Spleen (tissue), 11 donors: ENCODE measurements at regions not wholly inside any gene's neighbourhood (a gene's known extent, or its start where the extent isn't known, plus 50 kb on each side); places are given as distances from the start of the nearest gene placed in this dataset.

Experiments
- DNase-seq: peaks from one replicate; pipeline ENCODE4 v3.0.0-alpha.2; 2020
- H3K27ac ChIP-seq, 8 donors: fragments of 200-600 bp; sonication (generic) in 7 of 8; 1 replicate in 4 of 8; 2 replicates in 4 of 8; pipeline versions ENCODE4 v1.5.0 to v1.8.0; 2016 to 2021; ENCODE audit warnings: inconsistent platforms in 4 of 8, mild to moderate bottlenecking in 4 of 8, moderate library complexity in 1 of 8
- H3K27me3 ChIP-seq, 7 donors: fragments of 200-600 bp; sonication (generic) in 6 of 7; replicated peaks in 1 of 7; 1 replicate in 4 of 7; 2 replicates in 3 of 7; pipeline versions ENCODE4 v1.5.0 to v1.8.0; 2016 to 2021; ENCODE audit warnings: inconsistent platforms in 3 of 7, mild to moderate bottlenecking in 1 of 7
- H3K36me3 ChIP-seq, 6 donors: fragments of 200-600 bp; sonication (generic) in 5 of 6; 1 replicate in 4 of 6; 2 replicates in 2 of 6; pipeline versions ENCODE4 v1.5.0 to v1.8.0; 2016 to 2021; ENCODE audit warnings: inconsistent platforms in 2 of 6
- H3K4me1 ChIP-seq, 6 donors: fragments of 200-600 bp; sonication (generic) in 5 of 6; 1 replicate in 3 of 6; 2 replicates in 3 of 6; pipeline versions ENCODE4 v1.5.0 to v1.8.0; 2016 to 2021; ENCODE audit warnings: inconsistent platforms in 3 of 6
- H3K4me3 ChIP-seq, 8 donors: fragments of 200-600 bp; sonication (generic) in 7 of 8; 1 replicate in 4 of 8; 2 replicates in 4 of 8; pipeline versions ENCODE4 v1.5.0 to v1.8.0; 2016 to 2021; ENCODE audit warnings: inconsistent platforms in 4 of 8, mild to moderate bottlenecking in 4 of 8, moderate library complexity in 2 of 8
- H3K9me3 ChIP-seq, 8 donors: fragments of 200-600 bp; sonication (generic) in 7 of 8; 1 replicate in 4 of 8; 2 replicates in 4 of 8; pipeline versions ENCODE4 v1.5.0 to v1.8.0; 2016 to 2021; ENCODE audit warnings: inconsistent platforms in 4 of 8
- POLR2A ChIP-seq, 3 donors: fragments of 450-650 bp; IDR thresholded peaks; one replicate each; pipeline ENCODE4 v1.5.1; 2017; ENCODE audit warnings: antibody characterized with exemption in 3 of 3, mild to moderate bottlenecking in 1 of 3
- POLR2AphosphoS5 ChIP-seq, 3 donors: sonication (generic); formaldehyde crosslinking; IDR thresholded peaks; one replicate each; pipeline ENCODE4 v1.5.1; 2017; ENCODE audit warnings: antibody characterized with exemption in 3 of 3
- WGBS, 5 donors: extraction: QIAGEN DNeasy Blood & Tissue Kit in 3 of 5; methylation state at CpG; one replicate each; pipeline versions ENCODE4 v1.1.5 to v1.1.7; 2013 to 2018; 5-methylcytosine and 5-hydroxymethylcytosine counted together
- intact Hi-C: fragments of 100-400 bp; cut with DNase I; formaldehyde crosslinking; loops from one replicate; pipeline ENCODE4 v1.15.0; 2023; ENCODE audit warnings: low total_unique reads
- TF ChIP-seq, protein P1 (sequence below), 11 experiments: fragments of 200-600 bp in 7 of 11; fragments of 450-650 bp in 4 of 11; sonication (generic) in 4 of 11; IDR thresholded peaks in 8 of 11; conservative IDR thresholded peaks in 3 of 11; 1 replicate in 7 of 11; 2 replicates in 4 of 11; pipeline versions ENCODE4 v1.4.0 to v1.8.0; 2016 to 2021; ENCODE audit warnings: antibody characterized with exemption in 11 of 11, inconsistent platforms in 4 of 11, mild to moderate bottlenecking in 1 of 11
- donor health status: healthy with polysubstance abuse.
- donor health status: DM: no; HTN: no; CAD: no; lungs with moderate emphysema.
- donor health status: DM: no; HTN: no; CAD: no.
- donor health status: Bipolar disorder and iron deficiency.
- donor health status: healthy.
- donor health status: DM: no; HTN: no; CAD: no.
- donor health status: DM: yes; HTN: yes; CAD: no.

DNA sequence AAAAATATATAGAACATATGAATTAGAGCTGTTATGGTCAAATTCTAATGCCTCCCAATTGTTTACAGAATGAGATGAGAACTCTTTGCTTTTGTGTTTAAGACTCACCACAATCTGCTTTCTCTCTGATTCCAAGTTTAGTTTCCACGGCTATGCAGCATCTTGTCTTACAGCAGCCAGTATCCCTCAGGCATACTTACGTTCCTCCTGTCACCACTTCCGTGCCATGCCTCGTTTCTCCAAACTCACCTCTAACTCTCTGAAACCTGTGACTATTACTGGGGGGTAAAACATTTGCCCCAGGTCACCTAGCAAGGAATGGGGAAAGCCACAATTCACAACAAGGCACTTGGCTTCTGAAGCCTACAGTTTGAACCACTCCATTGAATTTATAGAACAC, 192.8 kb upstream of the NRIP1 start:
- 83 to 98% (median 95%) methylated on average over 4 of the region's 4 CpGs for WGBS, 5 donors
- TF ChIP-seq POLR2A (IDR thresholded peaks at IDR 0.05) (no peak), POLR2AphosphoS5 (IDR thresholded peaks at IDR 0.05) (no peak)
- TF ChIP-seq, protein P1, sequence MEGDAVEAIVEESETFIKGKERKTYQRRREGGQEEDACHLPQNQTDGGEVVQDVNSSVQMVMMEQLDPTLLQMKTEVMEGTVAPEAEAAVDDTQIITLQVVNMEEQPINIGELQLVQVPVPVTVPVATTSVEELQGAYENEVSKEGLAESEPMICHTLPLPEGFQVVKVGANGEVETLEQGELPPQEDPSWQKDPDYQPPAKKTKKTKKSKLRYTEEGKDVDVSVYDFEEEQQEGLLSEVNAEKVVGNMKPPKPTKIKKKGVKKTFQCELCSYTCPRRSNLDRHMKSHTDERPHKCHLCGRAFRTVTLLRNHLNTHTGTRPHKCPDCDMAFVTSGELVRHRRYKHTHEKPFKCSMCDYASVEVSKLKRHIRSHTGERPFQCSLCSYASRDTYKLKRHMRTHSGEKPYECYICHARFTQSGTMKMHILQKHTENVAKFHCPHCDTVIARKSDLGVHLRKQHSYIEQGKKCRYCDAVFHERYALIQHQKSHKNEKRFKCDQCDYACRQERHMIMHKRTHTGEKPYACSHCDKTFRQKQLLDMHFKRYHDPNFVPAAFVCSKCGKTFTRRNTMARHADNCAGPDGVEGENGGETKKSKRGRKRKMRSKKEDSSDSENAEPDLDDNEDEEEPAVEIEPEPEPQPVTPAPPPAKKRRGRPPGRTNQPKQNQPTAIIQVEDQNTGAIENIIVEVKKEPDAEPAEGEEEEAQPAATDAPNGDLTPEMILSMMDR (IDR thresholded peaks at IDR 0.05 in 8 of 11, conservative IDR thresholded peaks at IDR 0.05 in 3 of 11) = no peak
- Histone ChIP-seq H3K36me3 (no peaks in the 10 kb centered on the region), H3K4me3 (no peak overlapping the region), H3K9me3 (no peaks in the 10 kb centered on the region), H3K27me3 (no peaks in the 10 kb centered on the region), H3K27ac (no peak overlapping the region), H3K4me1 (no peaks in the 10 kb centered on the region)
- intact Hi-C loops = no loop called here
- no peak for DNase-seq

DNA sequence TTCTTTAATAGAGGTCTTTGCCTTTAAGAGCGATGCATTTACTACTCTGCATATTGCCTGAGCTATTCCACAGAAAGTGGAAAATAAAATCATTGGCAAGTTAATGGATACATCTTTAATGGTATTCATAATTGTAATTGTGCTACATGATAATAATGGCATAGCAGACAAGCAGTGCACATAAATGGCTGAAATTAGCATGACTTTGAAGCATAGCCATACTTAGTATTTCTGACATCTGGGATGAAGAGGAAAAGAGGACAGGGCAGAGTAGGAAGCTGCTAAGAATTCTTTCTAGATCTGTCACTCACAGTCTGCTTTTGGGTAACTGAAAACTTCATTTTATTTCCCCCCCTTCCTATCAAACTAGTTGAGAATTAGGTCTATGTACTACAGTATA, 195.0 kb upstream of the NRIP1 start:
- WGBS, 5 donors = 96 to 100% (median 98%) methylated on average over 1 of the region's 1 CpG

DNA sequence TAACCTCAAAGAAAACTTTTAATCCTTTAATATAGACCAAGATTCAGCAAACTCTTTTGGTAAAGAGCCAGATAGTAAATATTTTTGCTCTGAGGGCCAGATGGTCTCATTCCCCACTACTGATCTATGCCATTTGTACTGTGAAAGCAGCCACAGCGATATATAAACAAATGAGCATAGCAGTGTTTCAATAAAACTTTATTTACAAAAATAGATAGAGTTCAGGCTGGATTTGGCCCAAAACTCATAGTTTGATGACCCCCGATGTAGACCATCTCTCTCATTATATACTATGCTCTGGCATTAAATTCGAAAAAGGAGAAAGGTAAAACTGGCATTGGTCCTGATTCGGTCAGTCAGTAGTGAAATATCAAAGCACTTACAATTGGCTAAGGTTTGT, 195.8 kb upstream of the NRIP1 start:
- no peaks in the 10 kb centered on the region for H3K36me3 ChIP-seq
- no peaks in the 10 kb centered on the region for H3K4me1 ChIP-seq
- WGBS, 5 donors = 89 to 96% (median 95%) methylated on average over 4 of the region's 4 CpGs
- intact Hi-C loops = no loop called here
- H3K27ac ChIP-seq = no peak overlapping the region
- no peaks in the 10 kb centered on the region for H3K9me3 ChIP-seq
- H3K4me3 ChIP-seq = no peak overlapping the region
- DNase-seq = no peak
- no peak for TF ChIP-seq POLR2AphosphoS5 (IDR thresholded peaks at IDR 0.05)
- TF ChIP-seq, protein P1 (IDR thresholded peaks at IDR 0.05 in 8 of 11, conservative IDR thresholded peaks at IDR 0.05 in 3 of 11) = no peak
- TF ChIP-seq POLR2A (IDR thresholded peaks at IDR 0.05) = no peak
- no peaks in the 10 kb centered on the region for H3K27me3 ChIP-seq

More for the DNA sequence above, 195.0 kb upstream of the NRIP1 start:
- Histone ChIP-seq H3K27me3 (no peaks in the 10 kb centered on the region), H3K9me3 (no peaks in the 10 kb centered on the region), H3K36me3 (no peaks in the 10 kb centered on the region), H3K4me3 (no peak overlapping the region), H3K4me1 (no peaks in the 10 kb centered on the region), H3K27ac (no peak overlapping the region)
- TF ChIP-seq POLR2AphosphoS5 (IDR thresholded peaks at IDR 0.05) (no peak), POLR2A (IDR thresholded peaks at IDR 0.05) (no peak)
- TF ChIP-seq, protein P1 (IDR thresholded peaks at IDR 0.05 in 8 of 11, conservative IDR thresholded peaks at IDR 0.05 in 3 of 11) = no peak
- intact Hi-C loops = no loop called here
- no peak for DNase-seq

DNA sequence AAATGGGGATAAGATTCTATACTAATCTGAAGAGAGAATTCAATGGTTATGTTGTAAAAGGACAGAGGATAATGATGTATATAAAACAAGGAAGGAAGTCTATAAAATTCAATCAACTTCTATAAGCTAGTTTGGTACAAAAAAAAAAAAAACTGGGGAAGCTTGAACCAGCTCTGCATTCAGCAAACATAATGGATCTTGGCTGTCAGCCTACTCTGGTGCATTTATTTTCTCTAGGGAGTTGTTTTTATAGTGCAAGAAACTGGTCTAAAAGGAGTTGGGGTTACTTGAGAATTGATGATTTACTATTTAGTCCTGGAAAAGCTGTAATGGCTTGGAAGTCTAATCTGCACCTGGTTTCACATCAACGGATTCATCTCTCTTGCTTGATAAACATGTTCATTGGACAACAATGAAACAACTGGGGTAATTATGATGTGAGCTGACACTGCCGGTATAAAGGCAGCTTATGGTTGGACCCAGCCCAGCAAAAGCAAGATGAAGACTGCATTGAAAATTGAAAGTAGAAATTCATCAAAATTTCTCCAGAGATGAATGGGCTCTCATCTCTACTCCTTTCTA, 199.4 kb upstream of the NRIP1 start:
- Histone ChIP-seq H3K27ac (no peak overlapping the region), H3K9me3 (no peaks in the 10 kb centered on the region), H3K36me3 (no peaks in the 10 kb centered on the region), H3K27me3 (no peaks in the 10 kb centered on the region), H3K4me1 (no peaks in the 10 kb centered on the region), H3K4me3 (no peak overlapping the region)
- no peak for DNase-seq
- intact Hi-C loops = no loop called here
- 75 to 91% (median 89%) methylated on average over 2 of the region's 2 CpGs for WGBS, 5 donors
- TF ChIP-seq, protein P1 (IDR thresholded peaks at IDR 0.05 in 8 of 11, conservative IDR thresholded peaks at IDR 0.05 in 3 of 11) = no peak
- no peak for TF ChIP-seq POLR2AphosphoS5 (IDR thresholded peaks at IDR 0.05)
- no peak for TF ChIP-seq POLR2A (IDR thresholded peaks at IDR 0.05)
